Smooth muscle cell (in vitro differentiated cells): ENCODE measurements at regions not wholly inside any gene's neighbourhood (a gene's known extent, or its start where the extent isn't known, plus 50 kb on each side); places are given as distances from the start of the nearest gene placed in this dataset.

Experiments used
- DNase-seq: peaks from one replicate; lab custom pipeline; 2025; ENCODE audit not compliant: unreplicated experiment; lab: John Stamatoyannopoulos, UW
- H2AFZ ChIP-seq: fragments of 200-600 bp; sonication (generic); 2 replicates; pipeline ENCODE4 v1.6.0; 2016; ENCODE audit warnings: antibody characterized with exemption, low read depth, mild to moderate bottlenecking
- H3F3A ChIP-seq: fragments of 200-600 bp; sonication (generic); 2 replicates; pipeline ENCODE4 v1.6.0; 2017; ENCODE audit warnings: antibody characterized with exemption, low read depth
- H3K27ac ChIP-seq: fragments of 200-600 bp; sonication (generic); 2 replicates; pipeline ENCODE4 v1.5.1; 2016; ENCODE audit warnings: low read depth, mild to moderate bottlenecking
- H3K27me3 ChIP-seq: fragments of 200-600 bp; sonication (generic); 2 replicates; pipeline ENCODE4 v1.6.1; 2016; ENCODE audit warnings: low read depth, mild to moderate bottlenecking
- H3K36me3 ChIP-seq: fragments of 200-600 bp; sonication (generic); 2 replicates; pipeline ENCODE4 v1.5.1; 2016; ENCODE audit warnings: low read depth
- H3K4me1 ChIP-seq: fragments of 200-600 bp; sonication (generic); 2 replicates; pipeline ENCODE4 v1.5.1; 2016; ENCODE audit warnings: low read depth
- H3K4me2 ChIP-seq: fragments of 200-600 bp; sonication (generic); 2 replicates; pipeline ENCODE4 v1.6.0; 2016; ENCODE audit warnings: mild to moderate bottlenecking
- H3K4me3 ChIP-seq: fragments of 200-600 bp; sonication (generic); 2 replicates; pipeline ENCODE4 v1.5.1; 2016; ENCODE audit warnings: mild to moderate bottlenecking
- H3K79me2 ChIP-seq: fragments of 200-600 bp; sonication (generic); 2 replicates; pipeline ENCODE4 v1.6.0; 2016; ENCODE audit warnings: low read depth, mild to moderate bottlenecking
- H3K9ac ChIP-seq: fragments of 200-600 bp; sonication (generic); 2 replicates; pipeline ENCODE4 v1.6.0; 2016; ENCODE audit warnings: low read depth
- H3K9me3 ChIP-seq: fragments of 200-600 bp; sonication (generic); replicated peaks from 2 replicates; pipeline ENCODE4 v1.5.1; 2016; ENCODE audit warnings: low read depth
- H4K20me1 ChIP-seq: fragments of 200-600 bp; sonication (generic); 2 replicates; pipeline ENCODE4 v1.6.0; 2016; ENCODE audit warnings: low read depth
- CTCF ChIP-seq: fragments of 200-600 bp; sonication (generic); IDR thresholded peaks from 2 replicates; pipeline ENCODE4 v1.5.1; 2017; ENCODE audit warnings: borderline replicate concordance, mild to moderate bottlenecking, antibody characterized with exemption; ENCODE audit not compliant: insufficient read depth, poor library complexity, severe bottlenecking
- WGBS: methylation state at CpG from one replicate; pipeline ENCODE4 v1.1.7; 2016; ENCODE audit warnings: low lambda C conversion rate; 5-methylcytosine and 5-hydroxymethylcytosine counted together

DNA sequence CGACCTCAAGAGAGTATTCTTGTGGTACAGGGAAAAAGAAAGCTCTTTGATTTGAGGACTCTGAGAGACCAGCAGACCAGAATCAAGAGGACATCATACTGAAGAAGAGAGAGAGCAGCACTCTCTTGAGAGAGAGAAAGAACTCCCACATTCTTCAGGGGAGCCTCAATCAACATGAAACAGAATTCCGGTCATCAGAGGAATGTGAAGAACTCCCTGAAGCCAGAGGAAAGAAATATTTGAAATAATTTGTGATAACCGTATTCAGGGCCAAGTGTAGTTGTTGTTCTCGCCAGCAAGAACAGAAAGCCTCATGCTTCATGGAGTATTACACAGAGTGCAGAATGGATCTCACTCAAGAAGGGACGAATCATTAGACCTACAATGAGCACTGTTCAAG lies 363.8 kb upstream of the TMEM132C start:
- Histone ChIP-seq H3F3A (no peaks in the 10 kb centered on the region), H3K4me1 (no peaks in the 10 kb centered on the region), H3K36me3 (no peaks in the 10 kb centered on the region), H2AFZ (no peak overlapping the region), H3K27ac (no peak overlapping the region), H3K4me3 (no peak overlapping the region), H4K20me1 (no peaks in the 10 kb centered on the region), H3K9ac (no peak overlapping the region), H3K79me2 (no peaks in the 10 kb centered on the region), H3K4me2 (no peak overlapping the region), H3K27me3 (no peaks in the 10 kb centered on the region), H3K9me3 (no peaks in the 10 kb centered on the region)
- DNase-seq = no peak
- TF ChIP-seq CTCF = no peak
- WGBS = 38% methylated on average over 5 of the region's 5 CpGs

- 83% methylated on average over 2 of the region's 2 CpGs for WGBS
- H3K36me3 ChIP-seq = no peaks in the 10 kb centered on the region
- H3K9ac ChIP-seq = no peak overlapping the region
- H3K4me1 ChIP-seq = no peaks in the 10 kb centered on the region
- DNase-seq = no peak
- H3K9me3 ChIP-seq = no peaks in the 10 kb centered on the region
- no peak overlapping the region for H3K4me3 ChIP-seq
- no peaks in the 10 kb centered on the region for H3K79me2 ChIP-seq
- H3F3A ChIP-seq = no peaks in the 10 kb centered on the region
- no peak overlapping the region for H2AFZ ChIP-seq
- TF ChIP-seq CTCF = no peak
- no peak overlapping the region for H3K4me2 ChIP-seq
- no peaks in the 10 kb centered on the region for H3K27me3 ChIP-seq
- no peak overlapping the region for H3K27ac ChIP-seq
- H4K20me1 ChIP-seq = no peaks in the 10 kb centered on the region
Observed at GRCh38 chr12:127909041-127909440, 357.9 kb upstream of the TMEM132C start.

DNA sequence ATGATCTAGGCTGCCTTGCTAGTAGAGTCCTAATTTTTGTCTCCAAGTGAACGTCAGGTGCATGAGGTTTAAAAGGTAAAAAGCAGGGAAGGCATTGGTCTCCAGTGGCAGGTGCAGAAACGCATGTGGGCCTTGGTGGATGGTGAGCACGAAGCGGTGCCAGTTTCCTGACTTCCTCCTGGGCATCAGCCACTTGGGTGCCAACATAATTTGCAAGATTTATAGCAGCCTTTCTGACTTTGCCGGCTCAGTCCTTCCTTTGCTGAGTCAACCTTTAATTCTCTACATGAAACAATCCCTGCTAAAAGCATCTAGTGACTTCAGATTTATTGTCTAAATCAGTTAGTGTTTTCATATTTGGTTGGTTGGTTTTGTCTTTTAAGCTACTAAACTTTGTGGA lies 355.7 kb upstream of the TMEM132C start:
- Histone ChIP-seq H3F3A (no peaks in the 10 kb centered on the region), H3K4me3 (no peak overlapping the region), H3K36me3 (no peaks in the 10 kb centered on the region), H3K4me2 (no peak overlapping the region), H3K79me2 (no peaks in the 10 kb centered on the region), H3K27me3 (no peaks in the 10 kb centered on the region), H4K20me1 (no peaks in the 10 kb centered on the region), H2AFZ (no peak overlapping the region), H3K9ac (no peak overlapping the region), H3K4me1 (no peaks in the 10 kb centered on the region), H3K27ac (no peak overlapping the region), H3K9me3 (no peaks in the 10 kb centered on the region)
- no peak for TF ChIP-seq CTCF
- 90% methylated on average over 5 of the region's 5 CpGs for WGBS
- DNase-seq = no peak

DNA sequence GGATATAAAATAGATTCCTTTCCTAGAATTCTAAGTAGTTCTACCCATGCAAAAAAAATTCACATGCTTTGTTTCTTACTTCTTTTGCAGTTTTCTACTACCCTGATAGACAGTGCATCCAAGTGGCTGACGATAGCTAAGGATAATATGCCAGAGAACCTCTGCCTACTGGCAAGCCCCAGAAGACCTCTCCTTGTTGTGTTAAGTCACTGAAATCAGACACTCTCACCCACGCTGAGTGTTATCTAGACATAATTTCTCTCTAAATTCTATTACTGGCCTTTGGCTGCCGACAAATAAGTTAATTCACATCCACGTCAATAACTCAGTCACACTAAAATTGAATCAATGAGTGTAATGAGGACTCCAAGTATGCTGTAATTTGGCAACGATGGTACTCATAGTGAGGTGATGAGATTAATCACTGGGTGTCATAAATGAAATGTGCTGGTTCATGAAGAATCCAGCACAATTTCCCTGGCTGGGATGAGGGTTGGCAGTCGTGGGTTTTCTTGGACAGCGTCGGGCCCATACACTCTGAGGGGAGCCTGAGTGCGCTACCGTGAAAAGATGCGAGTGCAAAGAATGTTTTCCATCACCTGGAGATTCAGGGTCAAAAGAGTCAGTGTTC lies 354.8 kb upstream of the TMEM132C start:
- WGBS = 97% methylated on average over 11 of the region's 11 CpGs

More for the DNA sequence above, 354.8 kb upstream of the TMEM132C start:
- Histone ChIP-seq H3F3A (no peaks in the 10 kb centered on the region), H3K27ac (no peak overlapping the region), H3K9ac (no peak overlapping the region), H3K4me2 (no peak overlapping the region), H3K79me2 (no peaks in the 10 kb centered on the region), H3K27me3 (no peaks in the 10 kb centered on the region), H3K9me3 (no peaks in the 10 kb centered on the region), H3K4me3 (no peak overlapping the region), H2AFZ (no peak overlapping the region), H3K4me1 (no peaks in the 10 kb centered on the region), H3K36me3 (no peaks in the 10 kb centered on the region), H4K20me1 (no peaks in the 10 kb centered on the region)
- no peak for DNase-seq
- TF ChIP-seq CTCF = no peak
